Pancreas (tissue), 10 donors: ENCODE measurements at regions not wholly inside any gene's neighbourhood (a gene's known extent, or its start where the extent isn't known, plus 50 kb on each side); places are given as distances from the start of the nearest gene placed in this dataset.

Experiments
- ATAC-seq, 4 donors: fragments of 200-7000 bp; cut with Tn5 transposase; one replicate each; pipeline versions ENCODE4 v1.8.0 to v1.9.1; 2020; ENCODE audit warnings: mild to moderate bottlenecking in 4 of 4, moderate library complexity in 4 of 4
- DNase-seq, 6 donors: peaks; one replicate each; pipeline ENCODE4 v3.0.0-alpha.2; 2020
- FAIRE-seq: peaks from 2 replicates; lab custom pipeline; 2012; peaks lifted over from hg19 to GRCh38; lab: Jason Lieb, UNC
- H3K27ac ChIP-seq, 4 donors: fragments of 200-600 bp; sonication (generic); 1 replicate in 3 of 4; 2 replicates in 1 of 4; pipeline versions ENCODE4 v1.5.0 to v1.8.0; 2020
- H3K27me3 ChIP-seq, 4 donors: fragments of 200-600 bp; one replicate each; pipeline ENCODE4 v1.8.0; 2021
- H3K36me3 ChIP-seq, 3 donors: fragments of 200-600 bp; sonication (generic) in 1 of 3; one replicate each; pipeline versions ENCODE4 v1.5.0 to v1.8.0; 2020 to 2021
- H3K4me1 ChIP-seq, 3 donors: fragments of 200-600 bp; one replicate each; pipeline ENCODE4 v1.8.0; 2021
- H3K4me3 ChIP-seq, 4 donors: fragments of 200-600 bp; sonication (generic) in 2 of 4; one replicate each; pipeline versions ENCODE4 v1.5.0 to v1.8.0; 2020 to 2021
- H3K9me3 ChIP-seq, 4 donors: fragments of 200-600 bp; one replicate each; pipeline ENCODE4 v1.8.0; 2021
- WGBS, 2 donors: extraction: QIAGEN DNeasy Blood & Tissue Kit; methylation state at CpG; one replicate each; pipeline ENCODE4 v1.1.7; 2013; 5-methylcytosine and 5-hydroxymethylcytosine counted together
- intact Hi-C, 3 donors: fragments of 100-400 bp; cut with DNase I; formaldehyde crosslinking; loops; one replicate each; pipeline versions ENCODE4 v1.11.1 to v1.14.2; 2022
- TF ChIP-seq, protein P1 (sequence below), 4 donors: fragments of 200-600 bp; sonication (generic) in 3 of 4; IDR thresholded peaks; one replicate each; pipeline versions ENCODE4 v1.5.0 to v1.8.0; 2021; ENCODE audit warnings: antibody characterized with exemption in 4 of 4
- donor health status: healthy with polysubstance abuse.
- donor health status: DM: no; HTN: no; CAD: no; lungs with moderate emphysema.
- donor health status: DM: no; HTN: no; CAD: no.
- donor health status: control.
- donor health status: control.
- donor health status: Bipolar disorder and iron deficiency.
- donor health status: DM: yes; HTN: yes; CAD: no.
- donor health status: DM: no; HTN: no; CAD: no.
- donor health status: DM: no; HTN: no; CAD: no.
- donor health status: DM: yes; HTN: yes; CAD: no.

DNA sequence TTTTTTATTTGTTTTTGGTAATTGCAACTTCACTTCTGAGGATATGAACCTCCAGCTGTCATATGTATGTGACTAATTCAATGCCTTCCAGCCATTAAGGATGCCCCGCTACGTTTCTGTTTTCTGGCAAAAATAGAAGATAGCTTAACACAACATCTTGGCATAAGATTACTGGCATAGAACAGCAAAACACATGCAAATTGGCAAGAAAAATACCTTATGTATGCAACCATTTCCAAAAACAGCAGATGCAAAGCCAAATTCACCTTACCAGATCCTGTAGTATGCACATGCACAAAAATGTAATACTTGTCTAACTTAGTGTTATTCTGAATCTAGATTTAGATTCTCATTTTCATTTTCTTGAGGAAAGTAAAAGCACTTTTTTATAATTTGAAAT is 461.1 kb upstream of the CYLC2 start:
- Histone ChIP-seq H3K27me3 (no peaks in the 10 kb centered on the region), H3K9me3 (no peaks in the 10 kb centered on the region), H3K4me1 (no peaks in the 10 kb centered on the region), H3K27ac (no peak overlapping the region), H3K36me3 (no peaks in the 10 kb centered on the region), H3K4me3 (no peak overlapping the region)
- TF ChIP-seq, protein P1, sequence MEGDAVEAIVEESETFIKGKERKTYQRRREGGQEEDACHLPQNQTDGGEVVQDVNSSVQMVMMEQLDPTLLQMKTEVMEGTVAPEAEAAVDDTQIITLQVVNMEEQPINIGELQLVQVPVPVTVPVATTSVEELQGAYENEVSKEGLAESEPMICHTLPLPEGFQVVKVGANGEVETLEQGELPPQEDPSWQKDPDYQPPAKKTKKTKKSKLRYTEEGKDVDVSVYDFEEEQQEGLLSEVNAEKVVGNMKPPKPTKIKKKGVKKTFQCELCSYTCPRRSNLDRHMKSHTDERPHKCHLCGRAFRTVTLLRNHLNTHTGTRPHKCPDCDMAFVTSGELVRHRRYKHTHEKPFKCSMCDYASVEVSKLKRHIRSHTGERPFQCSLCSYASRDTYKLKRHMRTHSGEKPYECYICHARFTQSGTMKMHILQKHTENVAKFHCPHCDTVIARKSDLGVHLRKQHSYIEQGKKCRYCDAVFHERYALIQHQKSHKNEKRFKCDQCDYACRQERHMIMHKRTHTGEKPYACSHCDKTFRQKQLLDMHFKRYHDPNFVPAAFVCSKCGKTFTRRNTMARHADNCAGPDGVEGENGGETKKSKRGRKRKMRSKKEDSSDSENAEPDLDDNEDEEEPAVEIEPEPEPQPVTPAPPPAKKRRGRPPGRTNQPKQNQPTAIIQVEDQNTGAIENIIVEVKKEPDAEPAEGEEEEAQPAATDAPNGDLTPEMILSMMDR (IDR thresholded peaks at IDR 0.05): no peak
- intact Hi-C loops: no loop called here
- ATAC-seq: no peak
- no peak for FAIRE-seq
- 73 to 76% methylated on average over 2 of the region's 2 CpGs for WGBS, 2 donors
- DNase-seq: no peak

DNA sequence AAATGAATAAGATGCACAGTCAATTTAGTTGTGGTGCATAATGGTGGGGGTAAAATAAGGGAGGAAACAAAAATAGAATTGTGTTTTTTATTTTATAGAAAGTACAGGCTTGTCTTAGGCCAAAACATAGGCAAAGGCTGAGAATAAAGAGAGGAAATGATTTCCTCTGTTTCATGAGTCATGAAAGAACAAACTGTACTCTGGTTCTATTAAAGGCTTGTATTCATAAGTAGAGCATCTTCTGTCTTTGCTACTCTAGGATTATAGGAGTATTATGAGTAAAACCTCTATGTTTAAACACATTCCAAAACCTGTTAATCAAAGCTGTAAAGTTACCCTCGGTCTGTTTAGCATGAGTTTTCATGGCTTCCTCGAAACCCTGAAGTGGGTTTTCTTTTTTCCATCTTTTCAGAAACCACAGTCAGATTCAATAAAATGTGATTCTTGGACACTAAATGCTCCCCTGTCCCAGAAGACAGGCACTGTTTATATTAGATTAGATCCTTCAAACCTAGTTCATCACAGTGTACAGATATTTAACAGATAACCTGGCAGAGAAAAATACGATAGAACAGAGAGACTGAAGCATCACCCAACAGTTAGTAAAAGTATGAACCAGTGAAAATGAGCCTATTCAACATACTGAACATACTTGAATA is 473.9 kb upstream of the CYLC2 start:
- intact Hi-C loops: no loop called here
- Histone ChIP-seq H3K36me3 (no peaks in the 10 kb centered on the region), H3K4me1 (peaks cover 11 to 14% (median 12%) of the 10 kb centered on the region in 3 donors), H3K4me3 (no peak overlapping the region), H3K27ac (no peak overlapping the region), H3K9me3 (no peaks in the 10 kb centered on the region), H3K27me3 (no peaks in the 10 kb centered on the region)
- TF ChIP-seq, protein P1 (IDR thresholded peaks at IDR 0.05): no peak
- FAIRE-seq: no peak
- ATAC-seq: no peak
- WGBS, 2 donors: 66 to 68% methylated on average over 3 of the region's 3 CpGs
- DNase-seq: no peak

DNA sequence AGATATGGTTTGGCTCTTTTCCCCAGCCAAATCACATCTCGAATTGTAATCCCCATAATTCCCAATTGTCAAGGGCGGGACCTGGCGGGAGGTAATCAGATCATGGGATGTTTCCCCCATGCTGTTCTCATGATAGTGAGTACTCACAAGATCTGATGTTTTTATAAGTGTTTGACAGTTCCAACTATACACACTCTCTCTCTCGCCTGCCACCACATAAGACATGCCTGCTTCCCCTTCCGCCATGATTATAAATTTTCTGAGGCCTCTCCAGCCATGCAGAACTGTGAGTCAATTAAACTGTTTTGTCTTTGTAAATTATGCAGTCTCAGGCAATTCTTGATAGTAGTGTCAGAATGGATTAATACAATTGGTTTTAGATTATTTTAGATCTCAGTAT is 475.7 kb upstream of the CYLC2 start:
- Histone ChIP-seq H3K27me3 (no peaks in the 10 kb centered on the region), H3K4me3 (no peak overlapping the region), H3K4me1 (peaks cover 11 to 14% (median 12%) of the 10 kb centered on the region in 3 donors), H3K27ac (no peak overlapping the region), H3K36me3 (no peaks in the 10 kb centered on the region), H3K9me3 (no peaks in the 10 kb centered on the region)
- ATAC-seq: no peak
- TF ChIP-seq, protein P1 (IDR thresholded peaks at IDR 0.05): no peak
- WGBS, 2 donors: 83 to 91% methylated on average over 5 of the region's 5 CpGs
- no peak for DNase-seq
- intact Hi-C loops: no loop called here
- no peak for FAIRE-seq

DNA sequence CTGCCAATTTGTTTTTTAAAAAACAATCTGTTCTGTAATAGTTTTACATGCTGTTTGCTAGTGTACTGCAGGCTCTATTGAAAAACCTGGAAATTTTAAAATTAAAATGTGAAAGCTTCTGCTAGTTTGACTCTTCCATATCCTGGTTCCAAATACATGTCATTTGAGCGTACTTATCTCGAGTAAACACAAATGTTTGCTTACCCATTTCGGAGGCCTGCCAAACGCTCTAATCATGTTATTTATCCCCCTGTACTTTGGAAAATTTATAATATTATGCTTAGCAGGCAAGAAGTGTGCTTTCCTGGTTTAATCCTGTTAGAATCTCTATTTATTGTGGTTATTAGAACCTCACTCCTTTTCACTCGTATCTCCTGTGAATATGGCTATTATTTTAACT is 476.8 kb upstream of the CYLC2 start:
- FAIRE-seq: no peak
- Histone ChIP-seq H3K36me3 (no peaks in the 10 kb centered on the region), H3K27me3 (no peaks in the 10 kb centered on the region), H3K9me3 (no peaks in the 10 kb centered on the region), H3K27ac (no peak overlapping the region), H3K4me1 (peaks cover 11 to 14% (median 12%) of the 10 kb centered on the region in 3 donors), H3K4me3 (no peak overlapping the region)
- ATAC-seq: peak; percentile 60 to 87 (median 80)
- DNase-seq: peak in 2 of 6 donors; percentile 11 to 35
- TF ChIP-seq, protein P1 (IDR thresholded peaks at IDR 0.05): no peak
- 2 to 8% methylated on average over 5 of the region's 5 CpGs for WGBS, 2 donors
- intact Hi-C loops: no loop called here

- ATAC-seq (peak in 3 of 4 donors; percentile 54 to 69 (median 59)), FAIRE-seq (no peak)
- H3K36me3 ChIP-seq: no peaks in the 10 kb centered on the region
Observed at GRCh38 chr9:102514541-102514940, 480.6 kb upstream of the CYLC2 start.

More at GRCh38 chr9:102514541-102514940, 480.6 kb upstream of the CYLC2 start:
- TF ChIP-seq, protein P1 (IDR thresholded peaks at IDR 0.05): no peak
- H3K27me3 ChIP-seq: peaks cover 0 to 4% (median 0%) of the 10 kb centered on the region in 4 donors
- peaks cover 9 to 12% (median 11%) of the 10 kb centered on the region in 3 donors for H3K4me1 ChIP-seq
- H3K27ac ChIP-seq: no peak overlapping the region
- H3K4me3 ChIP-seq: no peak overlapping the region
- intact Hi-C loops: no loop called here
- WGBS, 2 donors: 42 to 52% methylated on average over 9 of the region's 9 CpGs
- H3K9me3 ChIP-seq: no peaks in the 10 kb centered on the region
- peak in 1 of 6 donors; percentile 31 for DNase-seq
